ENCODE measurements at regions not wholly inside any gene's neighbourhood (a gene's known extent, or its start where the extent isn't known, plus 50 kb on each side); places are given as distances from the start of the nearest gene placed in this dataset.
A peak's percentile ranks its signal among the peaks of the same experiment; 100 is the strongest.

- DNase-seq, result no peak
Measured at GRCh38 chr2:234763002-234763873, 188.6 kb upstream of the SH3BP4 start.

DNA sequence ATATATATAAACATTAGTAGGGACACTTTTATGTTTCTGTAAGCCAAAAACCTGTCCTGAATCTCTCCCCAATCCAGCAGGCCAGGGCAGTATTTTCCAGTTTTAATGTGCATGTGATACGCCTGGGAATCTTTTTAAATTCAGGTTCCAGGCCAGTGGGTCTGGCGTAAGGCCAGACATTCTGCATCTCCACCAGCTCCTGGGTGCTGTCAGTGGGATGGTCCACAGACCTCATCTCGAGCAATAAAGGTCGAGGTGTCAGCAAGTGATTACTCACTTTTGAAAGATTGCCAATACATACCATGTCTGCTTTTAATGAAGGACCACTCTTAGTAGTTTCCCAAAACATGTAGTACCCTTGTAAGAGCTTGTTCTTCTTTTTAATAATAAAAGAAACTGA, 189.9 kb upstream of the SH3BP4 start:
- DNase-seq, result no peak

DNA sequence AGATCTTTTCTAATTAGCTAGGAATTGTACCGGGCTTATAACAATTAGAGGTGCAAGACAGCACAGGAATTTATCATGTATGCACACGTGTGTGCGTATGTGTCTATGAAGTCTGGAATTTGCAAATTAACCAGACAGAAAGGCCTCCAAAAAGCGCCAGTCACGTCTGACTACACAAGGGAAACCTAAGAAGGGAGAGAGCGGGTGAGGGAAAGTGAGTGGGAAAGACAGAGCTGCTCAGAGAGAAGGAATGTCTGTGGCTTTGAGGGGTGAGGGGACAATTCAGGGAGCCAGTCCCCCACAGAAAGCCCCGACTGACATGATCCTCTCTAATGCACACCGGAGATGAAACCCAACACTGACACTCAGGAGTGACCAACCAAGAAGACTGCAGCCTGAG, 197.7 kb upstream of the SH3BP4 start:
- no peak for DNase-seq

GRCh38 chr2:234753701-234754100, 198.1 kb upstream of the SH3BP4 start:
- DNase-seq, result no peak

- no peak for DNase-seq
Measured at GRCh38 chr2:234752966-234753365, 198.9 kb upstream of the SH3BP4 start.

DNA sequence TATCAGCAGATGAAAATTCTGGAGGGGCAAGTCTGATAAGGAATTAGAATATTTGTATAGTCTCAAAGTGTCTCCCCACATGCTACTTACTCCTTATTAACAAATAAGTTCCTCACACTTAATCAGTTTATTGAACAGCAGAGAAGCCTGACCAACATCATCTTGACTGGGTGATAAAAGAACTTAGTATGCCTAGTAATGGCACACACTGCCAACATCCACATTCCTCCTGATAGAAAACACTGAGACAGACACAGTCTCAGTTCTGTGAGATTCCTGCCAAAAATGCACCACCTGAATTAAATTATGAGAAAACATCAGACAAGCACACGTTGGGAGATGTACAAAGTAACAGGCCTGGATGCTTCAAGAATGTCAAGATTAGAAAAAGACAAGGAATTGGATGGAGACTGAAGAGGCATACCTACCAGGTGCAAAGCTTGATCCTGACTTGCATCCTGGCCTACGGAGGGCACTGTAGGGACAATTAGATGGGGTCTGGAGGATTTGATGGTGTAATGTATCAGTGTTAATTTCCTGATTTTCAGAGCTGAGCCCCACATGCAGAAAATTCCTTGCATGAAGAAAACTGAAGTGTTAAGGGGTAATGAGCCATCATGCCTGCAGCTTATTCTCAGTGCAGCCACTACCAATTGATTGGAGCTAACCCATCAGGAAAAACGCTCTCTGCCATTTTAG, 200.4 kb upstream of the SH3BP4 start:
- DNase-seq, result peak; percentile 20

DNA sequence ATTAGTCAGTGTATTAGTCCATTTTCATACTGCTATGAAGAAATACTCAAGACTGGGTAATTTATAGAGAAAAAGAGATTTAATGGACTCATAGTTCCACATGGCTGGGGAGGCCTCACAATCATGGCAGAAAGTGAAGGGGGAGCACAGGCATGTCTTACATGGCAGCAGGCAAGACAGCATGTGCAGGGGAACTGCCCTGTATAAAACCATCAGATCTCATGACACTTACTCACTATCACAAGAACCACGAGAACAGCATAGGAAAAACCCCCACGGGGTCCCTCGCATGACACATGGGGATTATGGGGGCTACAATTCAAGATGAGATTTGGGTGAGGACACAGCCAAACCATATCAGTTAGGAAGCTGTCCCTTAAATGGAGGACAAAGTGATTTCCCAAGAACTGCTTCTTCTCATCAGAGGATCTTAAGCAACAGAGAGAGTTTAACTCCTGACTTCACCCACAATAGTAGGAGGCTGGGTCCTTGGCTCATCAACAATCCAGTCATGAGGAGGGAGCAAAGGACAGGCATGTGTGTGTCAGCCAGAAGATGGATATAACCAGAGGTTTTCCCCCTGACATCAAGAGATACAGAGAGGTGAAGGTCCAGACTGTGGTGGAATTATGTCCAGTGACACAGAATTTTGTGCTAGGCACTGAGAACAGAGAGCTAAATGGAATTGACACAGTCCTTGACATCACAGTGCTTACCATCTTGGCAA, 203.8 kb upstream of the SH3BP4 start:
- DNase-seq, result no peak

- no peak for DNase-seq
Measured at GRCh38 chr2:234747032-234747431, 204.8 kb upstream of the SH3BP4 start.

- no peak for DNase-seq
Measured at GRCh38 chr2:234745347-234745746, 206.5 kb upstream of the SH3BP4 start.

- no peak for DNase-seq
Measured at GRCh38 chr2:234741976-234742375, 209.8 kb upstream of the SH3BP4 start.

DNA sequence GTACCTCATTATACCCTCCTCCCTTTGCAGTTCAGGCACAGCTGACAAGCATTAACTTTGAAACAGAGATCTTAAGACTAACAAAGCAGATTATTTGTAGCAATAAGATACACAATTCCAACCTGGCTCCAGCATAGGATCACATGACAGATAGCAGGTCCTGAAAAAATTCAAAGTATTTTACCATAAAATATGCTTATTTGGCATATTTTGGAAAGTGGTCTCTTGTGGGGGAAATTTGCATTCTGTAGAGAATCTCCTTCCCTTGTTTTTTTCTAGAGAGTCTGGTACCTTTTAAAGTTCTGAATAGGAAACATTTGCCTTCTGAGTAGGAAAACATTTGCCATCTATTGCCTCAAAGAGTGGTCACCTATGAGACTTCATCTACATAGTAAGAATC, 212.8 kb upstream of the SH3BP4 start:
- DNase-seq, result no peak

DNA sequence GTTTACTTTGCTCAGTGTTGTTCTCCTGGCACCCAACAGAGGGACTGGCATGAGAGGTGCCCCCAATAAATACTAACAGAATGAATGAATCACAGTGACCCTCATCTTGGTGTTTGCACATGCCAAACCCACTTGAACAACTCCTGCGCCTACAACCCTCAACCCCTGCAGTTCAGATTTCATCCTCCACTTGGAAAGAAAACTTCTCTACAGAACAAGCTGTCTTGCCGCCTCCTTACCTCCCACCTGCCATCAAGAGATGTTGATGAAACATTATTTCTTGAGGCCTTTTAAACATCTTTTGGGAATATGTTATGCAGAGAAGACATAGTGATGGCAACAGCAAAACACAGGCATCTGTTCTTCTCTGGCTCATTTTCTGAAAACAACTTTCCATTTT, 216.0 kb upstream of the SH3BP4 start:
- DNase-seq, result no peak

GRCh38 chr2:234733795-234734600, 217.8 kb upstream of the SH3BP4 start:
- no peak for DNase-seq

GRCh38 chr2:234733093-234733489, 218.7 kb upstream of the SH3BP4 start:
- no peak for DNase-seq

DNA sequence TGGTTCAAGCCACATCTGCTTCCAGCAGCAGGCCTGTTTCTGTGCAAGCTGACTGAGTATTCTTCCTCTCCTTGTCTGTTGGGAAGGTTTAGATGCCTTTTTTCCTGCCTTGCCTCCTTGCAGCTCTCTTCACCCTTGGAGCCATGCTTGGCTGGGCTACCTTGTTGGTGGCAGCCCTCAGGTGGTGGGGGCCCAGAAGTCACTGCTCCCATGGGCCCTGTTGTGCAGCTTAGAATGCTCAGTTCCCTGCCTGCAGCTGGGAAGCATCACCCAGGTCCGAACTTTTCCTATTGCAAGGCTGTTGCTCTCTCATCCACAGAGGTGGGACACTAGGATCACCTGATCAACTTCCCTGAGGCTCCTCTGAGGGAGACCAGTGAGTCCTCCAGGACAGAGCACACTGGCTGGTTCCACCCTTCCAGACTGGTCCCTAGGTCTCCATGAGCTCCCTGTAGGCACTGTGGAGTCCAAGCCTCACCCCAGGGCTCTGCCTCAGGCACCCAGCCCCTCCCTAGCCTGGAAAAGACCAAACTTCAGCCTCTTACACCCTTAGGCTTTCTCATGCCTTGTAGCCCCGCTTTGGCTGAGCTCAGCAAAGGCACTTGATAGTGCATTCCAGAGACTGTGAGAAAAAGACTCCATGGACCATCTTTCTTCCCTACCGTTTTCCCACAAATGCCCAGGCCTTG, 219.3 kb upstream of the SH3BP4 start:
- DNase-seq, result no peak

DNA sequence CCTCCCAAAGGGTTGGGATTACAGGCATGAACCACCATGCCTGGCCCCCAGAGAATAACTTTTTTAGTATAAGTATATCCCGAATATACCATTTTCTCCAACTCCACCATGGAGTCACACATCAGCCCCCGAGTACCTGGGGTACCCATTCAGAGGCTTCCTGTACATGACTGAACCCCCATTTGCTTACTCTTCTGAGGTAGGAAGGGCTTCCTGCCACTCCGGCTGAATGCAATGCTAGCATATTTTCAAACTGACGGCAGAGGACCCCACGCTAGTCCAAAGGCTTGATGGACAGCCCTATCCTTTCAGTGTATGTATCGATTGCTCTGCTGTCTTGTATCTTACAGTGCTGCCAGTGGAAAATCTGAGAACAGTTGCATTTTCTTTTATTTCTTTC, 220.6 kb upstream of the SH3BP4 start:
- DNase-seq, result no peak

GRCh38 chr2:234730066-234730640, 221.7 kb upstream of the SH3BP4 start:
- DNase-seq, result peak; percentile 64

DNA sequence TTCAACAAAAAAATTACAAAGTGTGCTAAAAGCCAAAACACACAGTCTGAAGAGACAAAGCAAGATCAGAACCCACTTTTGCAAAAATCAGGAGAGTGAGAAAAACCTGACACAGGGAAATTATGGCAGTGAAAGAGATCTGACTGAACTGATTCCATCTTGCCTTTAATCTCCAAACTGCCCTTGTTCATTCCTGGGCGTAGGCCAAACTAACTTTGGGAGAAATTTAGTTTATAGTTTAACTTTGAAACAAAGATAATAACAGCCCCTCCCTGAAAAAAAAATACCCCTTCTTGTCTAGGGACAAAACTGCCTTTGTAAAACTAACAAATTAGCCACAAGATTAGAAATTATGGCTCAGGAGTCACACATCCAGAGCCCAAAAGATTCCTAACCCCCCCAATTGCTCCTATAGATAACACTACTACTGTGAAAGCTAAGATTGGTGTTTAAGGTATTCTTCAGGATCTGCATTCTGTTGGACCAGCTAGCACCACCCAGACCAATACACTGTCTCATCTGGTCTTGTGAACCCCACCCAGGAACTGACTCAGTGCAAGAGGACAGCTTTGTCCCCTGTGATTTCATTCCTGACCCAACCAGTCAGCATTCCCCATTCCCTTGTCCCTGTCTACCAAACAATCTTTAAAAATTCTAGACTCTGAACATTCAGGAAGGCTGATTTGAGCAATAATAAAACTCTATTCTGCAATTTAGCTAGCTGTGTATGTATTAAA, 226.1 kb upstream of the SH3BP4 start:
- no peak for DNase-seq

GRCh38 chr2:234724850-234725249, 227.0 kb upstream of the SH3BP4 start:
- no peak for DNase-seq

- DNase-seq, result no peak
Measured at GRCh38 chr2:234723400-234723799, 226.5 kb upstream of the ARL4C start.

DNA sequence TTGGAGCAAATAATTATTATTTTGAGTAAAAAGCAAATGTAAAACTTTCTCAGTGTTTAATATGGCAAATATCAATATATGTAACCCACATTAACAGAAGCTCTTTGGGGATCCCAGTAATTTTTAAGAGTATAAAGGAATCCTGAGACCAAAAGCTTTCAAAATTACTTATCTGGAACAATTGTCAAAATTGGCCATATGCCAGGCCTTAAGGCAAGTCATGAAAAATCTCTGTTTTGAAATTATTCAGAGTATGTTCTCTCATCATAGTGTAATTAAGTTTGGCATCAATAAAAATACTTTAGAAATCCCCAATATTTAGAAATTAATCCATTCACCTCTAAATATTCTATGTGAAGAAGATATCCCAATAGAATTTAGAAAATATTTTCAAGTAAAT, 225.3 kb upstream of the ARL4C start:
- DNase-seq, result no peak

Measured in NCI-H146 (cell line).